HG03095 (cell line): ENCODE measurements at regions not wholly inside any gene's neighbourhood (a gene's known extent, or its start where the extent isn't known, plus 50 kb on each side); places are given as distances from the start of the nearest gene placed in this dataset.
"Not testable (repeated sequence)": the region's sequence is repeated elsewhere in the genome, so short reads cannot be mapped to it uniquely, and the experiment has no call there.

Source experiments
- ATAC-seq: cut with Tn5 transposase; IDR thresholded peaks from one replicate; pipeline ENCODE4 v1.9.1; 2021; ENCODE audit warnings: moderate library complexity; ENCODE audit not compliant: unreplicated experiment

GRCh38 chr4:63315651-63316050 lies 1093.6 kb downstream of the TECRL start:
- no peak for ATAC-seq

GRCh38 chr4:63308697-63309096 lies 1100.6 kb downstream of the TECRL start:
- no peak for ATAC-seq

- ATAC-seq = no peak
Measured at GRCh38 chr4:63302792-63303191, 1106.5 kb downstream of the TECRL start.

- ATAC-seq = no peak
Measured at GRCh38 chr4:63302078-63302477, 1107.2 kb downstream of the TECRL start.

GRCh38 chr4:63296773-63297172 lies 1112.5 kb downstream of the TECRL start:
- ATAC-seq = no peak

GRCh38 chr4:63275491-63275890 lies 1133.8 kb downstream of the TECRL start:
- no peak for ATAC-seq

GRCh38 chr4:63269156-63269555 lies 1140.1 kb downstream of the TECRL start:
- no peak for ATAC-seq

- no peak for ATAC-seq
Measured at GRCh38 chr4:63233671-63234070, 1175.6 kb downstream of the TECRL start.

GRCh38 chr4:63232058-63232457 lies 1177.2 kb downstream of the TECRL start:
- ATAC-seq = no peak

- ATAC-seq = no peak
Measured at GRCh38 chr4:63226229-63226628, 1183.0 kb downstream of the TECRL start.

GRCh38 chr4:63222466-63222865 lies 1186.8 kb downstream of the TECRL start:
- ATAC-seq = no peak

- no peak for ATAC-seq
Measured at GRCh38 chr4:63221477-63221876, 1187.8 kb downstream of the TECRL start.

GRCh38 chr4:63218856-63219255 lies 1190.4 kb downstream of the TECRL start:
- ATAC-seq = no peak

GRCh38 chr4:63214076-63214475 lies 1195.2 kb downstream of the TECRL start:
- no peak for ATAC-seq

- no peak for ATAC-seq
Measured at GRCh38 chr4:63211776-63212479, 1197.3 kb downstream of the TECRL start.

GRCh38 chr4:63211375-63211774 lies 1197.9 kb downstream of the TECRL start:
- ATAC-seq = no peak

- not testable (repeated sequence) for ATAC-seq
Measured at GRCh38 chr4:63193029-63193428, 1216.2 kb downstream of the TECRL start.

- no peak for ATAC-seq
Measured at GRCh38 chr4:63171341-63171740, 1237.9 kb downstream of the TECRL start.

- ATAC-seq = no peak
Measured at GRCh38 chr4:63170923-63171322, 1238.3 kb downstream of the TECRL start.

GRCh38 chr4:63169836-63170235 lies 1239.4 kb downstream of the TECRL start:
- no peak for ATAC-seq

GRCh38 chr4:63155561-63155960 lies 1253.7 kb downstream of the TECRL start:
- no peak for ATAC-seq

- no peak for ATAC-seq
Measured at GRCh38 chr4:63123441-63123840, 1285.8 kb downstream of the TECRL start.

- no peak for ATAC-seq
Measured at GRCh38 chr4:63122955-63123354, 1286.3 kb downstream of the TECRL start.
